ENCODE measurements at regions not wholly inside any gene's neighbourhood (a gene's known extent, or its start where the extent isn't known, plus 50 kb on each side); places are given as distances from the start of the nearest gene placed in this dataset.

GRCh38 chr3:8206971-8207617, 294.5 kb upstream of the LMCD1 start:
- DNase-seq = no peak
- no peak for TF ChIP-seq EP300 (IDR thresholded peaks at IDR 0.05; ENCODE audit: low read depth)
- TF ChIP-seq POLR2AphosphoS5 (IDR thresholded peaks at IDR 0.05) = no peak
- TF ChIP-seq POLR2A (IDR thresholded peaks at IDR 0.05) = no peak
- TF ChIP-seq CTCF (IDR thresholded peaks at IDR 0.05) = no peak
- in situ Hi-C loops (cut with MboI; ENCODE audit: low pct_ligation_motif_present in 1 of 4, low pct_unique_long_range_greater_than_20kb in 1 of 4, low sequenced_read_pairs in 3 of 4) = no loop called here
- WGBS, 2 donors (ENCODE audit: low coverage in 1 of 2) = 69 to 71% methylated on average over 2 to 3 of the region's 3 CpGs
- no peak overlapping the region for H3K27ac ChIP-seq
- no peak overlapping the region for H3K4me3 ChIP-seq
- no peaks in the 10 kb centered on the region for H3K9me3 ChIP-seq
- H3K4me1 ChIP-seq = no peaks in the 10 kb centered on the region
- no peaks in the 10 kb centered on the region for H3K36me3 ChIP-seq
- no peaks in the 10 kb centered on the region for H3K27me3 ChIP-seq
- intact Hi-C loops (cut with DNase I; ENCODE audit: low total_unique reads) = no loop called here

- intact Hi-C loops (cut with DNase I; ENCODE audit: low total_unique reads) (no loop called here), in situ Hi-C loops (cut with MboI; ENCODE audit: low pct_ligation_motif_present in 1 of 4, low pct_unique_long_range_greater_than_20kb in 1 of 4, low sequenced_read_pairs in 3 of 4) (no loop called here)
- H3K9me3 ChIP-seq = no peaks in the 10 kb centered on the region
- H3K27me3 ChIP-seq = no peaks in the 10 kb centered on the region
- no peaks in the 10 kb centered on the region for H3K4me1 ChIP-seq
- no peak for DNase-seq
- TF ChIP-seq POLR2A (IDR thresholded peaks at IDR 0.05) (no peak), EP300 (IDR thresholded peaks at IDR 0.05; ENCODE audit: low read depth) (no peak), POLR2AphosphoS5 (IDR thresholded peaks at IDR 0.05) (no peak), CTCF (IDR thresholded peaks at IDR 0.05) (no peak)
- 60 to 62% methylated on average over 2 of the region's 2 CpGs for WGBS, 2 donors (ENCODE audit: low coverage in 1 of 2)
- H3K27ac ChIP-seq = no peak overlapping the region
- H3K36me3 ChIP-seq = no peaks in the 10 kb centered on the region
- H3K4me3 ChIP-seq = no peak overlapping the region
These were observed 290.7 kb upstream of the LMCD1 start for GRCh38 chr3:8210882-8211341.

GRCh38 chr3:8212794-8213193, 288.8 kb upstream of the LMCD1 start:
- H3K36me3 ChIP-seq = no peaks in the 10 kb centered on the region

GRCh38 chr3:8213286-8213685, 288.3 kb upstream of the LMCD1 start:
- Histone ChIP-seq H3K9me3 (no peaks in the 10 kb centered on the region), H3K36me3 (no peaks in the 10 kb centered on the region), H3K27me3 (no peaks in the 10 kb centered on the region), H3K4me1 (no peaks in the 10 kb centered on the region), H3K4me3 (no peak overlapping the region), H3K27ac (no peak overlapping the region)
- WGBS, 2 donors (ENCODE audit: low coverage in 1 of 2) = 86 to 100% methylated on average over 1 of the region's 1 CpG
- DNase-seq = no peak
- TF ChIP-seq POLR2A (IDR thresholded peaks at IDR 0.05) (no peak), CTCF (IDR thresholded peaks at IDR 0.05) (no peak), EP300 (IDR thresholded peaks at IDR 0.05; ENCODE audit: low read depth) (no peak), POLR2AphosphoS5 (IDR thresholded peaks at IDR 0.05) (no peak)
- intact Hi-C loops (cut with DNase I; ENCODE audit: low total_unique reads) = no loop called here
- in situ Hi-C loops (cut with MboI; ENCODE audit: low pct_ligation_motif_present in 1 of 4, low pct_unique_long_range_greater_than_20kb in 1 of 4, low sequenced_read_pairs in 3 of 4) = no loop called here

More at GRCh38 chr3:8212794-8213193, 288.8 kb upstream of the LMCD1 start:
- Histone ChIP-seq H3K27me3 (no peaks in the 10 kb centered on the region), H3K27ac (no peak overlapping the region), H3K4me3 (no peak overlapping the region), H3K4me1 (no peaks in the 10 kb centered on the region), H3K9me3 (no peaks in the 10 kb centered on the region)
- in situ Hi-C loops (cut with MboI; ENCODE audit: low pct_ligation_motif_present in 1 of 4, low pct_unique_long_range_greater_than_20kb in 1 of 4, low sequenced_read_pairs in 3 of 4) (no loop called here), intact Hi-C loops (cut with DNase I; ENCODE audit: low total_unique reads) (no loop called here)
- TF ChIP-seq POLR2AphosphoS5 (IDR thresholded peaks at IDR 0.05) (no peak), POLR2A (IDR thresholded peaks at IDR 0.05) (no peak), EP300 (IDR thresholded peaks at IDR 0.05; ENCODE audit: low read depth) (no peak), CTCF (IDR thresholded peaks at IDR 0.05) (no peak)
- WGBS, 2 donors (ENCODE audit: low coverage in 1 of 2) = 57 to 67% methylated on average over 2 to 4 of the region's 4 CpGs
- no peak for DNase-seq
